ENCODE measurements at regions not wholly inside any gene's neighbourhood (a gene's known extent, or its start where the extent isn't known, plus 50 kb on each side); places are given as distances from the start of the nearest gene placed in this dataset.

DNA sequence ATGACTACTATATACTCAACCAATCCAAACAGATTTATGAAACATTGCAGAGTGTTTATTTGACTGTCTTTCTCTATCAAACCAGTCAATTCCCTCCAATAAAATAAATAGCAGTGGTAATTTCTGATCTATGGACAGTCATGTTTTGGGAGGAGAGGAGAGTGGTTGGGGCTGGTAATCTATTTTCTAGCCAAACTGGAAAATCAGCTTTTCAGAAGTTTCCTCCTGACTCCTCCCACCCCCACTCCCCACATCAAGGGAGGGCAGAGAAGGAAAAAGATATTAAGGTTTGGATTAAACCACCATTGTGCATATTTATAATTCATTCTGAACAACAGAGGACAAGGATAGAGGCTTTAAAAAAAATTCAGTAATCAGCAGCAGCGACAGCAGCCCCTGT lies 69.4 kb upstream of the SOX13 start:
- TF ChIP-seq YY1 (IDR thresholded peaks at IDR 0.05; ENCODE audit: low read depth) (no peak), TCF12 (IDR thresholded peaks at IDR 0.05; ENCODE audit: low read depth) (no peak), EGR1 (IDR thresholded peaks at IDR 0.05) (no peak), CEBPB (IDR thresholded peaks at IDR 0.05) (no peak), ZBTB7A (IDR thresholded peaks at IDR 0.05; ENCODE audit: low read depth) (no peak), NFIC (IDR thresholded peaks at IDR 0.05) (no peak), REST (IDR thresholded peaks at IDR 0.05; ENCODE audit: low read depth) (no peak), TEAD4 (IDR thresholded peaks at IDR 0.05) (no peak)
- TF ChIP-seq, protein P1, sequence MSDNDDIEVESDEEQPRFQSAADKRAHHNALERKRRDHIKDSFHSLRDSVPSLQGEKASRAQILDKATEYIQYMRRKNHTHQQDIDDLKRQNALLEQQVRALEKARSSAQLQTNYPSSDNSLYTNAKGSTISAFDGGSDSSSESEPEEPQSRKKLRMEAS (IDR thresholded peaks at IDR 0.05), result no peak

All from Ishikawa (cell line).